ENCODE measurements at regions not wholly inside any gene's neighbourhood (a gene's known extent, or its start where the extent isn't known, plus 50 kb on each side); places are given as distances from the start of the nearest gene placed in this dataset.

- WGBS (ENCODE audit: insufficient coverage, low coverage, low lambda C conversion rate, missing lambda C conversion rate) = 47% methylated on average over 4 of the region's 4 CpGs
- Histone ChIP-seq H3K4me3 (no peak overlapping the region), H3K9me3 (no peaks in the 10 kb centered on the region), H3K27ac (no peak overlapping the region), H3K4me1 (no peaks in the 10 kb centered on the region), H3K27me3 (no peaks in the 10 kb centered on the region), H3K36me3 (no peaks in the 10 kb centered on the region)
- TF ChIP-seq POLR2A (IDR thresholded peaks at IDR 0.05) = no peak
- TF ChIP-seq CTCF (IDR thresholded peaks at IDR 0.05) = no peak
- ATAC-seq = no peak
- no peak for DNase-seq
- intact Hi-C loops (cut with DNase I) = no loop called here
These were observed 129.0 kb downstream of the ICE1 start for GRCh38 chr5:5551499-5551898.

GRCh38 chr5:5546408-5546807 is 123.9 kb downstream of the ICE1 start:
- DNase-seq = no peak
- ATAC-seq = no peak
- no peak overlapping the region for H3K4me3 ChIP-seq
- intact Hi-C loops (cut with DNase I) = no loop called here
- H3K36me3 ChIP-seq = no peaks in the 10 kb centered on the region
- 69% methylated on average over 3 of the region's 3 CpGs for WGBS (ENCODE audit: insufficient coverage, low coverage, low lambda C conversion rate, missing lambda C conversion rate)
- TF ChIP-seq CTCF (IDR thresholded peaks at IDR 0.05) (no peak), POLR2A (IDR thresholded peaks at IDR 0.05) (no peak)
- H3K9me3 ChIP-seq = peaks cover 0 to 2% (median 0%) of the 10 kb centered on the region in 4 donors
- H3K27me3 ChIP-seq = no peaks in the 10 kb centered on the region
- H3K4me1 ChIP-seq = no peaks in the 10 kb centered on the region
- no peak overlapping the region for H3K27ac ChIP-seq

GRCh38 chr5:5544094-5544663 is 121.7 kb downstream of the ICE1 start:
- ATAC-seq (peak in 1 of 4 donors; percentile 25), DNase-seq (no peak)
- Histone ChIP-seq H3K9me3 (peaks cover 0 to 2% (median 0%) of the 10 kb centered on the region in 4 donors), H3K36me3 (no peaks in the 10 kb centered on the region), H3K4me1 (no peaks in the 10 kb centered on the region), H3K27ac (no peak overlapping the region), H3K27me3 (no peaks in the 10 kb centered on the region), H3K4me3 (no peak overlapping the region)
- WGBS (ENCODE audit: insufficient coverage, low coverage, low lambda C conversion rate, missing lambda C conversion rate) = 46% methylated on average over 8 of the region's 8 CpGs
- TF ChIP-seq CTCF (IDR thresholded peaks at IDR 0.05) = no peak
- TF ChIP-seq POLR2A (IDR thresholded peaks at IDR 0.05) = no peak
- intact Hi-C loops (cut with DNase I) = no loop called here

GRCh38 chr5:5542654-5543053 is 120.2 kb downstream of the ICE1 start:
- ATAC-seq (no peak), DNase-seq (no peak)
- 50% methylated on average over 4 of the region's 4 CpGs for WGBS (ENCODE audit: insufficient coverage, low coverage, low lambda C conversion rate, missing lambda C conversion rate)
- intact Hi-C loops (cut with DNase I) = no loop called here
- no peaks in the 10 kb centered on the region for H3K4me1 ChIP-seq
- H3K36me3 ChIP-seq = no peaks in the 10 kb centered on the region
- TF ChIP-seq CTCF (IDR thresholded peaks at IDR 0.05) = no peak
- TF ChIP-seq POLR2A (IDR thresholded peaks at IDR 0.05) = no peak
- H3K4me3 ChIP-seq = no peak overlapping the region
- H3K9me3 ChIP-seq = peaks cover 0 to 2% (median 0%) of the 10 kb centered on the region in 4 donors
- no peak overlapping the region for H3K27ac ChIP-seq
- H3K27me3 ChIP-seq = no peaks in the 10 kb centered on the region

- intact Hi-C loops (cut with DNase I) = no loop called here
- Histone ChIP-seq H3K27ac (no peak overlapping the region), H3K4me3 (no peak overlapping the region), H3K4me1 (no peaks in the 10 kb centered on the region), H3K36me3 (no peaks in the 10 kb centered on the region), H3K9me3 (peaks cover 0 to 2% (median 0%) of the 10 kb centered on the region in 4 donors), H3K27me3 (no peaks in the 10 kb centered on the region)
- WGBS (ENCODE audit: insufficient coverage, low coverage, low lambda C conversion rate, missing lambda C conversion rate) = 39% methylated on average over 4 of the region's 4 CpGs
- no peak for DNase-seq
- ATAC-seq = no peak
- no peak for TF ChIP-seq CTCF (IDR thresholded peaks at IDR 0.05)
- no peak for TF ChIP-seq POLR2A (IDR thresholded peaks at IDR 0.05)
These were observed 117.6 kb downstream of the ICE1 start for GRCh38 chr5:5540065-5540464.
